Right lobe of liver (tissue), 6 donors: ENCODE measurements at regions not wholly inside any gene's neighbourhood (a gene's known extent, or its start where the extent isn't known, plus 50 kb on each side); places are given as distances from the start of the nearest gene placed in this dataset.

Experiments
- ATAC-seq, 4 donors: fragments of 200-7000 bp; cut with Tn5 transposase; one replicate each; pipeline ENCODE4 v1.9.1; 2020; ENCODE audit warnings: mild to moderate bottlenecking in 4 of 4, moderate library complexity in 4 of 4
- DNase-seq, 3 donors: peaks; one replicate each; pipeline ENCODE4 v3.0.0-alpha.2; 2020
- H3K27ac ChIP-seq, 3 donors: fragments of 200-600 bp; one replicate each; pipeline ENCODE4 v1.8.0; 2022
- H3K27me3 ChIP-seq, 2 donors: fragments of 200-600 bp; one replicate each; pipeline ENCODE4 v1.8.0; 2022
- H3K36me3 ChIP-seq, 4 donors: fragments of 200-600 bp; sonication (generic) in 1 of 4; one replicate each; pipeline versions ENCODE4 v1.5.1 to v1.8.0; 2017 to 2022; ENCODE audit warnings: control low read depth in 1 of 4
- H3K4me1 ChIP-seq, 4 donors: fragments of 200-600 bp; sonication (generic) in 1 of 4; one replicate each; pipeline versions ENCODE4 v1.5.1 to v1.8.0; 2017 to 2022; ENCODE audit warnings: control low read depth in 1 of 4
- H3K4me3 ChIP-seq, 3 donors: fragments of 200-600 bp; one replicate each; pipeline ENCODE4 v1.8.0; 2022
- H3K9me3 ChIP-seq, 4 donors: fragments of 200-600 bp; sonication (generic) in 1 of 4; one replicate each; pipeline versions ENCODE4 v1.5.1 to v1.8.0; 2017 to 2022; ENCODE audit warnings: control low read depth in 1 of 4
- POLR2A ChIP-seq: fragments of 450-650 bp; IDR thresholded peaks from one replicate; pipeline ENCODE4 v1.6.1; 2017; ENCODE audit warnings: antibody characterized with exemption, mild to moderate bottlenecking
- WGBS: methylation state at CpG from one replicate; pipeline ENCODE4 v1.1.6; 2018; ENCODE audit warnings: low coverage, low lambda C conversion rate; ENCODE audit not compliant: insufficient coverage; ENCODE audit errors: missing lambda C conversion rate; 5-methylcytosine and 5-hydroxymethylcytosine counted together
- intact Hi-C, 2 donors: fragments of 100-400 bp; cut with DNase I; formaldehyde crosslinking; loops; one replicate each; pipeline versions ENCODE4 v1.11.2 to v1.14.1; 2022
- TF ChIP-seq, protein P1 (sequence below), 4 donors: fragments of 200-600 bp in 3 of 4; fragments of 450-650 bp in 1 of 4; IDR thresholded peaks; one replicate each; pipeline versions ENCODE4 v1.5.1 to v1.8.0; 2016 to 2022; ENCODE audit warnings: antibody characterized with exemption in 4 of 4, mild to moderate bottlenecking in 2 of 4
- donor health status: DM: no; HTN: yes; CAD: no.
- donor health status: DM: no; HTN: no; CAD: no.
- donor health status: DM: no; HTN: no; CAD: no.
- donor health status: DM: no; HTN: yes; CAD: no.
- donor health status: DM: no; HTN: yes; CAD: no.

DNA sequence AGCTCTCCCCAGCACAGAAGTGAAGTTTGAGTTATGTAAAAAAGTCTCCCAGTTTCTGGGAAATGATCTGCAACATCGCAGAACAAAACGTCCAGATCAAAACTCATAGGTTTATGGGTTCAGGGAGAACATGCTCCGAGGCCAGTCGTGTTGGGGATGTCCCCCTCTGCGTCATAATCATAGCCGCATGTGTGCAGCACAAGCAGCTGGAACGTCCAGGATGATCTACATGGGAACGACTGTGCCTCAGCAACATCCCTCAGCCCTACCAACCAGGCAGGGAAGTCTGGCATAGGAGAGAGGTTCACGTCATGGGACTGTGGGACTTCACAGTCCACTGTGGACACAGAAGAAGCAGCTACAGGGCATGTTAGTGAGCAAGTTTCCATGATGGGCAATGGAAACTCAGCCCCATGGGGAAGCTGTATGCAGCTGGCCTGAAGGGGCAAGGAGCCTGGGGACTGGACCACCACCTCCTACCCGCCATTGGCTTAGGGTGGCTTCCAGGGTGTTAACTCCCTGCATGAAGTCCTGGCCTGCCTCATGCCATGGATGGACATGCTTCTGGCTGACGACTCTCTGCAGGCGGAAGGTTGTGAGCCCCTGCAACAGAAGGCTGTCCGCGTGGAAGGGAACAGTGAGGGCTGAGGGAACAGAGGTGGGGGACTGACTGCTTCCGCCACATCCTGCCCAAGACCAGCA, 96.9 kb downstream of the COPS8 start:
- intact Hi-C loops = no loop called here
- ATAC-seq = no peak

DNA sequence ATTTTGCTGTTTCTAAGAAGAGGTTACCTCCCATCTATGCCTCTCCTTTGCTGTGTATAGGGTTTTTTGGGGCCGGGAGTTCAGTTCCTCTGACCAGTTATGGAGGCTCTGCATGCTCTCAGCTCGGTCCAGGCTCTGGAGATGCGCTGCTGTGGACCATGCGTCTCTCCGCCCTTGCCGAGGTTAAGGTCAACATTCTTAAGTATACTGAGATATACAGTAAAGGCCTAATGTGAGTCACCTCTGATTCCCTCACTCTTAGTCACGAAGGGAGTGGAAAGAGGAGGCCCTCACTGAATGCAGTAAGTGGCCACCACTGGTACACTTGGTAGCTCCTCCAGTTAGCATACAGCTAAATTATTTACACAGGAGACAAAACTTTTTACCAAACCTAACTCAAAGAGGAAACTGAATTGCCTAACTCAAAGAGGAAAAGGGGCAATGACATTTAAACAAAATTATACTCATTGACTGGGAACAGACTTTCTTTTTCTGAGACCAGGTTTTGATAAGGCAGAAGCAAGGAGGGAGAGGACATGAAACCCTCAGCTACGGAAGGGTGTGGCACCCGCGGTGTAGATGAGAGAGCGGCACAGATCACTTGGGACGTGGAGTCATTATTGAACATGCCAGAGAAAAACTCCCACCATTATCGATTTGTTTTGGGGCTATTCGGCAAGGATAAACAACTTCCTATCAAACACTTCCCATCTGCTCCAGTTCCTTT, 98.7 kb downstream of the COPS8 start:
- ATAC-seq (no peak), DNase-seq (no peak)
- Histone ChIP-seq H3K36me3 (no peaks in the 10 kb centered on the region), H3K27me3 (no peaks in the 10 kb centered on the region), H3K27ac (no peak overlapping the region), H3K4me1 (no peaks in the 10 kb centered on the region), H3K9me3 (no peaks in the 10 kb centered on the region), H3K4me3 (no peak overlapping the region)
- TF ChIP-seq POLR2A = no peak
- TF ChIP-seq, protein P1, sequence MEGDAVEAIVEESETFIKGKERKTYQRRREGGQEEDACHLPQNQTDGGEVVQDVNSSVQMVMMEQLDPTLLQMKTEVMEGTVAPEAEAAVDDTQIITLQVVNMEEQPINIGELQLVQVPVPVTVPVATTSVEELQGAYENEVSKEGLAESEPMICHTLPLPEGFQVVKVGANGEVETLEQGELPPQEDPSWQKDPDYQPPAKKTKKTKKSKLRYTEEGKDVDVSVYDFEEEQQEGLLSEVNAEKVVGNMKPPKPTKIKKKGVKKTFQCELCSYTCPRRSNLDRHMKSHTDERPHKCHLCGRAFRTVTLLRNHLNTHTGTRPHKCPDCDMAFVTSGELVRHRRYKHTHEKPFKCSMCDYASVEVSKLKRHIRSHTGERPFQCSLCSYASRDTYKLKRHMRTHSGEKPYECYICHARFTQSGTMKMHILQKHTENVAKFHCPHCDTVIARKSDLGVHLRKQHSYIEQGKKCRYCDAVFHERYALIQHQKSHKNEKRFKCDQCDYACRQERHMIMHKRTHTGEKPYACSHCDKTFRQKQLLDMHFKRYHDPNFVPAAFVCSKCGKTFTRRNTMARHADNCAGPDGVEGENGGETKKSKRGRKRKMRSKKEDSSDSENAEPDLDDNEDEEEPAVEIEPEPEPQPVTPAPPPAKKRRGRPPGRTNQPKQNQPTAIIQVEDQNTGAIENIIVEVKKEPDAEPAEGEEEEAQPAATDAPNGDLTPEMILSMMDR (IDR thresholded peaks at IDR 0.05) = no peak
- intact Hi-C loops = no loop called here
- 67% methylated on average over 11 of the region's 14 CpGs for WGBS

More for the DNA sequence above, 96.9 kb downstream of the COPS8 start:
- no peak for TF ChIP-seq POLR2A
- TF ChIP-seq, protein P1 (IDR thresholded peaks at IDR 0.05) = no peak
- H3K4me1 ChIP-seq = no peaks in the 10 kb centered on the region
- H3K4me3 ChIP-seq = no peak overlapping the region
- 53% methylated on average over 5 of the region's 15 CpGs for WGBS
- no peak for DNase-seq
- H3K27ac ChIP-seq = no peak overlapping the region
- H3K27me3 ChIP-seq = no peaks in the 10 kb centered on the region
- no peaks in the 10 kb centered on the region for H3K36me3 ChIP-seq
- H3K9me3 ChIP-seq = no peaks in the 10 kb centered on the region

DNA sequence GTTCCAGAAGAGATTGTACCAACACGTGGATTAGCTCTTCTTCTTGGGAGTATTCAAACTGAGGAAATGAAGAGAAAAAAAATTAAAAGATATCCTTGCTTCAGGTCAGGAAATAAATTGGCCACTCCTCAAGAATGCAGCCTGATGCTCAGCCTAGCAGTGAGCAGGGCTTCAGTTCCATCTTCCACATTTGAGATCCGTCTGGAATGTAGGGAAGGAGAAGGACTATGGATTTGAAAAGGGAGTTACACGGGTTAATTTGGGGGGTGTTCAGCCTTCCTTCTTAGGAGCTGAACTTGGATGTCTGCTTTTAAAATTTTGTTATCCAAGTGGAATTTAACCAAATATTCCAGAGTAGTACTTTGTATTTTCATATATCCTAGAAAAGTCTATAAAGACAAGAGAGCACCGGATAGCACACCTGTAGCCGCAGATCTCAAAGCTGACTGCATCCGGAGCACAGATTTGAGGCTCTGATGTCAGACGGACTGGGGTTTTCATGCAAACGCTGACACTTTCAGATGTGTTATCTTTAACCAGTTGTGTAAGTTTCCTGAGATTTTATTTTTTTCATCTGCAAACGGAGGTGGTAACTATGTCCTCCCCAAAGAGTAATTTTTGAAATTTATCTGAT, 99.3 kb downstream of the COPS8 start:
- no peak overlapping the region for H3K4me3 ChIP-seq
- no peak for ATAC-seq
- no peak for DNase-seq
- no peaks in the 10 kb centered on the region for H3K9me3 ChIP-seq
- no peaks in the 10 kb centered on the region for H3K36me3 ChIP-seq
- H3K27me3 ChIP-seq = no peaks in the 10 kb centered on the region
- no peak overlapping the region for H3K27ac ChIP-seq
- H3K4me1 ChIP-seq = no peaks in the 10 kb centered on the region
- 56% methylated on average over 9 of the region's 9 CpGs for WGBS
- TF ChIP-seq, protein P1 (IDR thresholded peaks at IDR 0.05) = no peak
- TF ChIP-seq POLR2A = no peak
- intact Hi-C loops = no loop called here

DNA sequence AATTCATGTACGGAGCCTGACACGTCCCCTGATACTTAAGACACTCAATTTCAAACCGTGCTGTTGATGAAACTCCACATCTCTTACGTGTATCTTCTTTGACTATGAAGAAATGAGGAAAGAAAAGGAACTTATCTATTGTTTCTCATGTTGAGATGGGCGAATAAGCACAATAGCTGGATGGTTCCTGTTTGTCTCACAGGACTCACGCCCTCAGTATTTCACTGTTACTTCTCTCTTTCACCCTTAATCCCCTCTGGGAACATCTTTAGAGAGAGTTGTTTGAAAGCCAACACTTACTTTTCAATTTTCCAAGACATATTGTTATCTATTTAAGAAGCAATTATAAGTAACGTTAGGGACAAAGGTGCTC, 99.8 kb downstream of the COPS8 start:
- H3K4me3 ChIP-seq = no peak overlapping the region
- intact Hi-C loops = no loop called here
- DNase-seq (no peak), ATAC-seq (no peak)
- no peaks in the 10 kb centered on the region for H3K36me3 ChIP-seq
- no peaks in the 10 kb centered on the region for H3K9me3 ChIP-seq
- no peaks in the 10 kb centered on the region for H3K4me1 ChIP-seq
- TF ChIP-seq POLR2A = no peak
- TF ChIP-seq, protein P1 (IDR thresholded peaks at IDR 0.05) = no peak
- H3K27ac ChIP-seq = no peak overlapping the region
- WGBS = 43% methylated on average over 7 of the region's 7 CpGs
- no peaks in the 10 kb centered on the region for H3K27me3 ChIP-seq
